Epithelial cell of esophagus (primary cell): ENCODE measurements at regions not wholly inside any gene's neighbourhood (a gene's known extent, or its start where the extent isn't known, plus 50 kb on each side); places are given as distances from the start of the nearest gene placed in this dataset.

Source experiments
- DNase-seq: peaks from one replicate; pipeline ENCODE4 v3.0.0; 2010; ENCODE audit warnings: low read depth
- H3K4me3 ChIP-seq: 2 replicates; pipeline ENCODE4 v1.5.1; 2011; ENCODE audit warnings: mild to moderate bottlenecking, low read length, control low read depth
- CTCF ChIP-seq: IDR thresholded peaks from 2 replicates; pipeline ENCODE4 v1.5.1; 2011; ENCODE audit warnings: low read depth, mild to moderate bottlenecking, low read length, control low read depth, inconsistent platforms; ENCODE audit not compliant: insufficient read depth; ENCODE audit errors: missing control alignments

GRCh38 chr14:95466506-95466905, 49.9 kb downstream of the SYNE3 start:
- no peak for TF ChIP-seq CTCF
- H3K4me3 ChIP-seq, result no peak overlapping the region
- DNase-seq, result no peak

- no peak for DNase-seq
- TF ChIP-seq CTCF, result no peak
- H3K4me3 ChIP-seq, result no peak overlapping the region
Measured at GRCh38 chr14:95465936-95466335, 50.5 kb downstream of the SYNE3 start.

- H3K4me3 ChIP-seq, result no peak overlapping the region
- no peak for TF ChIP-seq CTCF
- DNase-seq, result no peak
Measured at GRCh38 chr14:95465358-95465757, 51.1 kb downstream of the SYNE3 start.

- no peak for TF ChIP-seq CTCF
- no peak overlapping the region for H3K4me3 ChIP-seq
- no peak for DNase-seq
Measured at GRCh38 chr14:95464514-95464913, 51.9 kb downstream of the SYNE3 start.

- no peak overlapping the region for H3K4me3 ChIP-seq
- DNase-seq, result no peak
- no peak for TF ChIP-seq CTCF
Measured at GRCh38 chr14:95464103-95464502, 52.3 kb downstream of the SYNE3 start.

- no peak for TF ChIP-seq CTCF
- DNase-seq, result no peak
- no peak overlapping the region for H3K4me3 ChIP-seq
Measured at GRCh38 chr14:95463171-95463901, 53.1 kb downstream of the SYNE3 start.

GRCh38 chr14:95462491-95462890, 54.0 kb downstream of the SYNE3 start:
- H3K4me3 ChIP-seq, result no peak overlapping the region
- no peak for TF ChIP-seq CTCF
- no peak for DNase-seq
